ENCODE measurements at regions not wholly inside any gene's neighbourhood (a gene's known extent, or its start where the extent isn't known, plus 50 kb on each side); places are given as distances from the start of the nearest gene placed in this dataset.

GRCh38 chr15:38746211-38746610 lies 181.6 kb upstream of the RASGRP1 start (continued):
- TF ChIP-seq GTF2I (CRISPR knock-in tag; conservative IDR thresholded peaks at IDR 0.05) (no peak), FOXP1 (CRISPR knock-in tag; IDR thresholded peaks at IDR 0.05; ENCODE audit: borderline replicate concordance) (no peak), ZNF219 (CRISPR knock-in tag; IDR thresholded peaks at IDR 0.05; ENCODE audit: borderline replicate concordance) (no peak), ZNF138 (CRISPR knock-in tag; conservative IDR thresholded peaks at IDR 0.05) (no peak), IRF2 (CRISPR knock-in tag; IDR thresholded peaks at IDR 0.05; ENCODE audit: borderline replicate concordance, low read depth) (no peak), ATF6 (CRISPR knock-in tag; IDR thresholded peaks at IDR 0.05) (no peak), ZNF396 (CRISPR knock-in tag; IDR thresholded peaks at IDR 0.05; ENCODE audit: borderline replicate concordance) (no peak), GABPB1 (CRISPR knock-in tag; IDR thresholded peaks at IDR 0.05) (no peak), ATF1 (CRISPR knock-in tag; IDR thresholded peaks at IDR 0.05) (no peak), ESRRA (CRISPR knock-in tag; IDR thresholded peaks at IDR 0.05; ENCODE audit: borderline replicate concordance) (no peak)

GRCh38 chr15:38748710-38749109 lies 184.1 kb upstream of the RASGRP1 start:
- H3K27me3 Mint-ChIP-seq (ENCODE audit: low read depth), result no peaks in the 10 kb centered on the region
- no peaks in the 10 kb centered on the region for H3K9me3 Mint-ChIP-seq
- ATAC-seq, result no peak
- no peak for DNase-seq (ENCODE audit: low spot score)
- H3K36me3 Mint-ChIP-seq, result no peaks in the 10 kb centered on the region
- ChIA-PET CTCF (interaction anchor here (1.0 kb wide), 1 partner anchor 9 kb away, joined by 3 read pairs; no protein-coding TSS in a partner anchor), POLR2A (no interaction called here)
- H3K4me1 Mint-ChIP-seq, result no peaks in the 10 kb centered on the region
- H3K27ac Mint-ChIP-seq, result no peak overlapping the region
- H3K4me3 Mint-ChIP-seq, result no peak overlapping the region
- TF ChIP-seq AFF4 (CRISPR knock-in tag; IDR thresholded peaks at IDR 0.05; ENCODE audit: borderline replicate concordance) (no peak), MYBL2 (CRISPR knock-in tag; IDR thresholded peaks at IDR 0.05) (no peak), E2F5 (CRISPR knock-in tag; IDR thresholded peaks at IDR 0.05) (no peak), ZNF281 (CRISPR knock-in tag; IDR thresholded peaks at IDR 0.05) (no peak), ZNF532 (CRISPR knock-in tag; IDR thresholded peaks at IDR 0.05; ENCODE audit: borderline replicate concordance) (no peak), E2F1 (CRISPR knock-in tag; IDR thresholded peaks at IDR 0.05) (no peak), ZBTB21 (CRISPR knock-in tag; IDR thresholded peaks at IDR 0.05; ENCODE audit: borderline replicate concordance) (no peak), ZNF671 (CRISPR knock-in tag; IDR thresholded peaks at IDR 0.05) (no peak), ZNF232 (CRISPR knock-in tag; IDR thresholded peaks at IDR 0.05) (no peak), FOXP4 (CRISPR knock-in tag; IDR thresholded peaks at IDR 0.05) (no peak)
